GM19351 (cell line): ENCODE measurements at regions not wholly inside any gene's neighbourhood (a gene's known extent, or its start where the extent isn't known, plus 50 kb on each side); places are given as distances from the start of the nearest gene placed in this dataset.
A peak's percentile ranks its signal among the peaks of the same experiment; 100 is the strongest.

Source experiments
- ATAC-seq: cut with Tn5 transposase; IDR thresholded peaks from one replicate; pipeline ENCODE4 v1.9.1; 2021; ENCODE audit warnings: mild to moderate bottlenecking, moderate library complexity; ENCODE audit not compliant: unreplicated experiment

DNA sequence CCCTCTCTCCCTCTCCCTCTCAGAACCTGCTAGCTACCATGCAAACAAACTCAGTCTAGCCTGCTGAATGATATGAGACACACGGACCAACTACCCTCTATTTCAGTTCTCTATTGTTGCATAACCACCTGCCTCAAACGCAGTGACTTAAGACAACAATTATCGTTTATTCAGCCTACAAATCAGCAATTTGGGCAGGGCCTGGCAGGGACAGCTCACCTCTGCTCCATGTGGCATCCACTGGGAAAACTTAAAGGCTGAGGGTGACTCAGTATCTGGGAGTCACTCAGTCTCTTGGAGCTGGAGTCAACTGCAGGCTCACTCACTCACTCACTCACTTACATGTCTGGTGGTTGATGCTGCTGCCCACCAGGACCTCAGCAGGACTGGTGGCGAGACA lies 121.3 kb downstream of the SEC16B start:
- no peak for ATAC-seq

DNA sequence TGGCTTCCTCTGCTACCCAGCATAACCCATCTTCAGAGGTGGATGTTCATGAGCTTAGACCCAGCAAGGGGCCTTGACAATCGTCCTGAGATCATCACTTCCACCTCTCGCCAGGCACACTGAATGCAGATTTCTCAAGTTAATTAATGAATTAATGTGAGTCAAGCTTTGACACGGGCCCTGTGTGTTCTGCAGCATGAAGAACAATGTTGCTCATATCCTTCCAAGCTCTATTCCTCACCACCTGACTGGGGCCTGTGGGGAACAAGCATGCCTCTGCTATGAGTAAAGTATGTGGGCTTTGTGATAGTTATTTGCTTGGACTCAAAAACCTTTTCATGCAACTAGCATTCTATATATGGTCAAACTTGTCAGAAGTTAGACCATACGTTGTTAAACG lies 122.0 kb downstream of the SEC16B start:
- no peak for ATAC-seq

DNA sequence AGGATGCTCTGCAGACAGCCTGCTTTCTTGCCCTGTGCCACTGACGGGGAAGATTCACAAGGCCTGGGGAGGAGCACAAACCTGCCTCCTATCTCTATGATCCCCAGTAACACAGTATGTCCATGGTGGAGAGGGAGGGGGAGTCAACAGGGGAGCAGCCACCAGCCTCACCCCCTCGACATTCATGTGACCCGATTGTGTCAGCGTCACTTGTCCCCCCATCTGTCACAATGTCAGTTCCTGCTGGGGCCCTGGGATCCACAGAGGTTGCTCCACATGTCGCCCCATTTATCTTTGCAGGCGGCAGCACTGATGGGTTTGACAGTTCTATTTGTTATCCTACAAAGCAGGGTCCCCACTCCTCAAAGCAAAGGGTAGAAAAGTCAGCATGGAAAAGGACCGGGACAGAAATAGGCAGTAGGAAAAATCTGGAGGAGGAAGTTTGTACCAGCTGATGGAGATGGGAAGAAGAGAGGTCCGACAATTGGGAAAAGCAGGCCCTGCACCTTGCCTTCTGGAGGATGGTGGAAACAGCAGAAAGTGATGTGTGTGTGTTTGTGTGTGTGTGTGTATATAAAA lies 130.9 kb downstream of the SEC16B start:
- no peak for ATAC-seq

DNA sequence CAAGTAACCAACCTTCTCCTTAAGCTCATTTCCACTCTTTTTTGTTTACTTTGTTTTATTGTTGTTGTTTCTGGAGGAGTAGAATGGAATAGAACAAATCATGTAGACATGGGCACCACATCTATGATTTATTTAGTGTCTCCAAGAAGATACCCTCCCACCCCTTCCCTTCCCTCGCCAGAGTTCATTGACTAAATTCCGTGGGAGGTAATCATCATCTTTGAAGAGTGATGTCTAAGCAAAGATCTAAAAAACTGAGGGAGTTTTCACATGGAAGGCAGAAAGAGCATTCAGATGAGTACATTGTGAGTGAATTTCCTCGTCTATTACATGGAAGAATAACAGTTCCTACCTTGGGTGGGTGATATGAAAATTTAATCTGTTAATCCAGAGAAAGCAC lies 136.2 kb downstream of the SEC16B start:
- ATAC-seq, result no peak

DNA sequence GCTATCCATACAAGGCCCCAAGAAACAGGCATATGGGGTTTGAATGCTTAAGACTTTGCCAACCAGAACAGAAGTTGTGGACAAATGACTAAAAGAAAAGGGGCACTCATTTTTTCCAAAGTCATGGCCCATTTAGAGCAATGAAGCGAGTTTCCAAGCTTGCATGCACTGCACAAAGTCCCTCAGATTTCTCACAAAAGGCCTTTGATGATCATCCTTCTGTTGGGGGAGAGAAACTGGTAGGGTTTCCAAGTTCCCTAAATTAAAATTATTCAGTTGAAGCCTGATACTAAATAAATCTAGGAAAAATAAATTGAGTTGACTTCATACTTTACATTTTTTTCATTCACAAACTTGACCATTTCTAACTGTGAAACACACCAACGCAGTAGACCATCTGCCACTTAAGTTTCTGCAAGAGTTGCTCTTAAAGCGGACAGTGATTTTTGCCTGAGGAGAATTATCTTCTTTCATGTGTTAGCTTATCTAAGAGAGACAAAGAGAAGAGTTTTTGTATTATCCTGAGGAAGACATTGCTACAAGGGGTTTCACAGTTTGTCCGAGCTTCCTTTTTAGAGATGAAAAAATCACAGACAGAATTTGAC lies 139.2 kb downstream of the SEC16B start:
- no peak for ATAC-seq

DNA sequence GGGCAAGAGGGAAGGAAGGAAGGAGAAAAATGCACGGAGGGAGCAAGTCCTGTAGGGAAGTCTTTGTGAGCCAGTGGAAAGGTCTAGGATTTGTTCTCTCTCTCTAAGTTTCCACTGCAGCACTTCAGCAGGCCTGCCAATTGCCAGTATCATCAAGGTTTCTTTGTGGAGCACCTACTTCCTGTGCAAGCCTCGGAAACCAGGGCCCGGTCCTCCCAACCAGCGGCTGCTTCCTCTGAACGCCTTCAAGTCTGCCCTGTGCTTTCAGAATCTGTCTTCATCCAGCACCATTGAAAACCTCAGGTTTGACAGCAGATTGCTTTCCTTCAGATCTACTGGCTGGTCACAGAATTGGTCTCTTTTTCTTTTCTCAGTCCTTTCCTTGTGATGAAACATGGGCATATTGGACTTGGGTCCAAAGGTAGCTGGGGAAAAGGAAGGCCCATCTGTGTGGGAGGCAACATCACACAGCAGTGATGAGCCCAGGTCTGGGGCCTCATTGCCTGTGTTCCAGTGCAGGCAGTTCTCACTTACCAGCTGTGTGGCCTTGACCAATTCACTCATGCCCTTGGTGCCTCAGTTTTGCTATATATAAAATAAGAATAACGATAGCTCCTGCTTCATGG lies 144.5 kb downstream of the SEC16B start:
- ATAC-seq, result peak; percentile 53

DNA sequence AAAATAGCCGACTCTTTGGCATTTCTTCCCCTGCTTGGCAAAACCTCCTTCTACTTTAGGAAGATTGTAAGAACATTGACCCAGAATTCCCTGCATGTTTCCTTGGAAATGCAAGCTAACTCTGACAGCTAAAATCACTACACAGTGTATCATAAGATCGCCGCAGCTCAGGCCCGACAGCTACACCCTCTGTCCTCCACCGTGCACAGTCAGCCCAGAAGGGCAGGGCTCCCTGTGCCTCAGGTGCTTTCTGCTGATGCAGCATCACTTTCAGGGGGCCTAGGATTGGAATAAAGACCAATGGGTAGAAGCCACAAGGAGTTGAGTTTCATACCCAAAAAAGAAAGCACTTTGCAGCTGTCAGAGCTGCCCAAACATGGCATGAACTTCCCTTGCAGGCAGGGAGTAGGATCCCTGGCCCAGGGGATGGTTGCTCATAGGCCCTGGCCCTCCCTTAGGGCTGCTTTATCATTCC lies 145.3 kb downstream of the SEC16B start:
- no peak for ATAC-seq

DNA sequence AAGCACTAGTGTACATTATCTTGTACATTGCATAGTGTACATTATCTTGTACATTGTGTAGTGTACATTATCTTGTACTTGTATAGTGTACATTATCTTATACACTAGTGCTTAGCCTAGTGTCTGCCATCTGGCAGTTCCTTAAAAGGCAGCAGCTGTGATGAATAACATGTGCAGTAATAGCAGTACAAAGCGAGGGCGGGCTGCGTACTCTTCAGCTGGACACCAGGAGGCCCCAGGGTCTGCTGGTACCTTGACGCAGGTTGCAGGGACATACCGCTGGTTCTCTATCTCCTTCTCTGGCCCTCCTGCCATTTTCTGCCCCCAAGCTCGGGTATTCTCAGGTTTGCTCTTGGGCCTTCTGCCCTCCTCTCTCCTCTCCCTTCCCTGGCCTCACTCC lies 149.6 kb downstream of the SEC16B start:
- ATAC-seq, result no peak

DNA sequence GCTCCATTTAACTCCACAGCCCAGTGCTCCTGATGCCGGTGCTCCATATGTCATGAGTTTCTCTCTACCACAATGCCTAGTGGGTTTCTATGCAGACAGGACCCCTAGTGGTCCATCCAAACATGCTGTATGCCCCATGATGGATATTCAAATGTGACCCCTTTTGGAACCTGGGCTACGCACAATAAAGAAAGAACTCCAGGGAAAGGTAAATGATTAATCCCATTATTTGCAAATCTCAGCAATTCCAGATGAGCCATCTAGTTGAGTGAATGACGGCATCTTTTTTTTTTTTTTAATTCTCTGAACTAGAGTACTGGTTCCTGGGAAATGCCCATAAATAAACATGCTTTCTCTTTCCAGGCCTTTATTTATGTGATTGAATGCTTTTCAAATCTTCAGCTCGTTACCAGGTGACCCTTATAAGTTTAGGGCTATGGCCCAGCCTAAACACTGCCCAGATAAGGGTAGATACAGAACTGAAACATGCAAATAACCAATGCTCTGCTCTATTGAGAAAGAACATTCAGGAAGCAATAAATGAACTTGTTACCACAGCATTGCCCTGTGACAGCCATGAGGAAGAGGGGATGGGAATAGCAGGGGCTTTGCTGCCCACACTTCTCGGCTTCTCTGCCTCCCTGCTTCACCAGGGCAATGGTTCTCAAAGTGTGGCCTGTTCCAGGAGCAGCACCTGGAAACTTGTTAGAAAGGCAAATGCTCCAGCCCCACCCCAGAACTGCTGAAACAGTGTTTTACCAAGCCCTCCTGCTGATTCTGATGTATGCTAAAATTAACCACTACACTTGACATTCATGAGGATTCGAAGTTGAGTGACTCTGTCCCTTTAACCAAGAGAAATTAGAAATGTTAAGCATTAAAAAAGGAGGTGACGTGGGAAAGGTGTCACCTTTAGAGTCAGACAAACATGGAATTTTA lies 151.7 kb downstream of the SEC16B start:
- peak; percentile 95 for ATAC-seq

DNA sequence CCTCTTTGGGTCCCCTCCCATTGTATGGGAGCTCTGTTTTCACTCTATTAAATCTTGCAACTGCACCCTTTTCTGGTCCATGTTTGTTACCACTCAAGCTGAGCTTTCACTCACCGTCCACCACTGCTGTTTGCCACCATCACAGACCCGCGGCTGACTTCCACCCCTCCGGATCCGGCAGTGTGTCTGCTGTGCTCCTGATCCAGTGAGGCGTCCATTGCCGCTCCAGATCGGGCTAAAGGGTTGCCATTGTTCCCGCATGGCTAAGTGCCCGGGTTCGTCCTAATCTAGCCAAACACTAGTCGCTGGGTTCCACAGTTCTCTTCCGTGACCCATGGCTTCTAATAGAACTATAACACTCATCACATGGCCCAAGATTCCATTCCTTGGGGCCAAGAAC lies 157.2 kb downstream of the SEC16B start:
- ATAC-seq, result no peak

DNA sequence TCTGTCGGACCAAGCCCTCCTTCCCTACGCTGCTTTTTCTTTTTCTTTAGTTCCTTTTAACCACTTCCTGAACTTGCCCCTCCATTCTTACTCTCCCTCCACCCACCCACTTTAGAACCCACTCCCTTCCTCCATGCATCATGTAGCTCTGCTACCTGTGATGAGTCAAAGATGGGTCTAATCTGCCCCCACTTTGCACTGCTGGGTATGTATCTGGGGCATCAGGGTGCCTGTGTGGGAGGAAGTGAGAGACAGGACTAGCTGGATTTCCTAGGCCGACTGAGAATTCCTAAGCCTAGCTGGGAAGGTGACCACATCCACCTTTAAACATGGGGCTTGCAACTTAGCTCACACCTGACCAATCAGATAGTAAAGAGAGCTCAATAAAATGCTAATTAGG lies 157.7 kb downstream of the SEC16B start:
- ATAC-seq, result no peak

DNA sequence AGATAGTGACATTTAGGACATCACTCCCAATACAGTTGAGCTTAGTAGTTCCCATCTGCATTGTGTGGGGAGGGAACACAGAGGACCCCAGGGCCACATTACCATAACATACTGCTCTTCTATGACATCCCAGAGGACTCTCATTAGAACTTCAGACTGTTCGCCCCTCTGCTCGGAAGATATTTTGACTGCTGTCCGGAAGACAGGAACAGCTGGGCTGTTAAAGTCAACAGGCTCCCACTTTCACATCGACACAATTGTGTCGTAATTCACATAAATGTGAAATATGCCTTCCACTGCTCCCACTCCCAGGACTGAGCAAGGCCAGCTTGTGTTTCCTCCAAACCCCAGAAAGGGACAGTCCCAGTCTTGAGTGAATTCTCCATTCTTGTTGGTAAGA lies 158.4 kb downstream of the SEC16B start:
- ATAC-seq, result no peak

DNA sequence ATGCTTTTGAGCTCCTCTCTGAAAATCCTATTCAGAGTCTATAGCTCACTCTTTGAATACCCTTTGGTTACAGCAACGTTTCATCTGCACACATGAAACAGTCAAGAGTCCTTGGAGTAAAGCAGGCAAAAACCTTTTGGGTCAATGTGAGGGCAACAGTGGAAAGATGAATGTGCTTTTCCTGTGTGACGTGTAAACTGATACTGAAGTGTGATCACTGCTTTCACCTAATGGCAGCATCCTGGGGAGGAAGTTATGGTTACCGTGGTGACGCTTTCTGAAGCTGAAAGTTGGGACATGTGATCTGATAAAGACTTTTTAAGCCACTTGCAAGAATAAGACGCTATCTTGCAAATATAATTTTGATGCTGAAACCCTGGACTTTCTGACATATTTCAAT lies 160.0 kb downstream of the SEC16B start:
- peak; percentile 93 for ATAC-seq

DNA sequence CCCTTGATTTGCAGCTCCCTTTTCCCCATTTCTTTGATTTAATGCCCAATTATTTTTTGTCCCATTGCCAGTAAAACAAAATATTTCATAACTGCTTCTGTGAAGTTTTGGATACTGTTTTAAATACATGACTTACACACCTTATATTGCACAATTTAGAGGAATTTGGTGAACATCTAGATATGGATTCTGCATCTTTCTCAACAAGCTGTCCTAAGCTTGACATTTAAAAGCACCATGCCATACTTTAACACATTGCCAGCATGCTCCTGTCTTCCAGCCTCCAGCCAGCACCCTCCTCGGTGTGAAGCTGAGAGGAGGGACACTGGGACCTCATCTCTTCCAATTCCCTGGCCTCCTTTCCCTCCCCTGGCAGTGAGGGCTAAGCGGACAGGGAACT lies 167.6 kb downstream of the SEC16B start:
- ATAC-seq, result no peak

DNA sequence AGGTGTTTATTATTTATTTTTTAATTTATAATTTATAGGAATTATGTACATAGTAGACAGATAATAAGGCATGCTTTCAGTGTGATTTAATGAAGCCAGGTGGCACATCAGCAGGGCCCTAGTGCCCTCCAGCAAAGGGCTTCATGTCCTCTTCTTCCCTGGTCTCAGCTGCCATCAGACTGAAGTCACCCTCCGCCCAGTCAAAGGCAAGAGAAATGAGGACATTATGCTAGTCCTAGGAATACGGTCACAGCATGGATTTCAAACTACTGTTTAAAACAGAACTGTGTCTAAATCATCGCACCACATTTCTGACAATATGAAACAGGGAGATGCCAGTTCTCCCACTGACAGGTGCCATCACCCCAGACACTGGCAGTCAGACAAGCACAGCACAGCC lies 168.1 kb downstream of the SEC16B start:
- no peak for ATAC-seq

DNA sequence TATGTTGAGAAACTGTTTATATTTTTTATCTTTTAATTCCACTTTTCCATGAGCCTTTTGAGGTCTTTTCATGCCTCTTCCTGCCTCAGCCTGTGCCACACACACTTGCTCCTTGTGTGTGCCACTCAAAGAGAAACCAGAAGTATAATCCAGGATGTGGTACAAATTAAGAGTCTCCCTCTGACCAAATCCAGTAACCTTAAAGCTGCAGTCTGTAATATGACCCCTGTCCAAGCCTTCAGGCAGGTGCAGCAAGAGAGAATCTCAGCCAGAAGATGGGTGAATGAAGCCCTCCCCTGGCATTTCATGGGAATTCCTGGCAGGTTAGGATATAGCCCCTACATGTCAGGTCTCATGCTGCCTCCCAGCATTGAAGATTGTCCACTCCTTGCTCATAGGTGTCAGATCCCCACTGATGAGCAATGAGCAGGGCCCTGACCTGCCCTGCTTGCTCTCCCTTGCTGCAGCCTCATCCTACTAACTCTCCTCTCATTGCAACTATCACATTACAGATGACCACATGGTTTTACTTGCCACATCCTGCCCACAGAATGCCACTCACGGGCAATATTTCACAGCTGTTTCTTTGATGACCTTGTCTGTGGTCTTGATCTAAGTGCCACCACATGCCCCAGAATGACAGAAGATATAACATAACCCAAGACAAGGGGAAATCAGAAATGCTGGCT lies 169.3 kb downstream of the SEC16B start:
- ATAC-seq, result peak; percentile 74

DNA sequence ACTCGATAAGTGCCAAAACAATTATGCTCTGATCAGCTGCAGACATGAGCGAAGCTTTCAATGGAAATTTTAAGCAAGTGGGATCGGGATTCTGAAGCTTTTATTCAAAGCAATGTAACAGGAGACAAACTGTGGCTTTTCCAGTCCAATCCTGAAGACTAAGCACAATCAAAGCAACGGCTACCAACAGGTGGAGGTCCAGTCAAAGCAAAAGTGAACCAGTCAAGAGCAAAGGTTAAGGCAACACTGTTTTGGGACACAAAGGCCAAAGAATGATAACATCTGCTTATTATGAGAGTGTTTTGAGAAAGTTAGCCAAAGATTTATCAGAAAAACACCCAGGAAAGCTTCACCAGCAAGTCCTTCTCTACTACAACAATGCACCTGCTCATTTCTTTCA lies 170.1 kb downstream of the SEC16B start:
- ATAC-seq, result no peak

DNA sequence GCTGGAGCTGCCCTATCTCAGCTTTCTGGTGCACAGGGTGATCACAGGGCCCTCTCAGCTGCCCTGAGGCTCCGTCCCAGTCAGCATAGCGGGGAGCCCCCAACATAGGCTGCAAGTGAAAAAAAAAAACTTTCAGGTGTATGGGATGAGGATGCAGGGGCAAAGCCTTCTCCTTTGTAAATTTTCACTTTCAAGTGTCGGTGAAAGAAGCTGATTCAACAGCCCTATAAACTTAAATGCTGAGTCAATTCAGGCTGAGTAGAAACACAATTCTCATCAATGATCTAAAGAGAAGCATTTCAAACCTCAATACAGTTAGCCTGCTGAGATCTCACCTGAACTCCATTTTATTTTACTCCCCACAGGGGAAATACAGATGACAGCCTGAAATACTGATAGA lies 171.2 kb downstream of the SEC16B start:
- no peak for ATAC-seq

DNA sequence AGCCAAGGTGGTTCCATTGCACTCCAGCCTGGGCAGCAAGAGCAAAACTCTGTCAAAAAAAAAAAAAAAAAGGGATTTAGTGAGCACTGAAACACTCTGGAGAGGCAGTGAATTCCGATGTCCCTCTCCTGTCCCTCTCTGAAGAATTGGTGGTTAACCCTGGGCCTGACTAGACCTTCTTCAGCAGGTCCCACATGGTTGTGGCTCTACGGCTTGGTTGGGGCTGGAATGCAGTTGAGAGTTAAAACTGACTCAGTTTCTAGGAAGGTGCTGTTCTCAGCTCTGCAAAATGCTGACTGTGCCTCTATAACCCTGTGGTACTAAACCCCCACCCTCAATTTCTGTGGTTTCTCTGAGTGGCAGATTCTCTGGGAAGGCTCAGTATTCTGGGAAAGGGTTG lies 173.3 kb downstream of the SEC16B start:
- ATAC-seq, result no peak

DNA sequence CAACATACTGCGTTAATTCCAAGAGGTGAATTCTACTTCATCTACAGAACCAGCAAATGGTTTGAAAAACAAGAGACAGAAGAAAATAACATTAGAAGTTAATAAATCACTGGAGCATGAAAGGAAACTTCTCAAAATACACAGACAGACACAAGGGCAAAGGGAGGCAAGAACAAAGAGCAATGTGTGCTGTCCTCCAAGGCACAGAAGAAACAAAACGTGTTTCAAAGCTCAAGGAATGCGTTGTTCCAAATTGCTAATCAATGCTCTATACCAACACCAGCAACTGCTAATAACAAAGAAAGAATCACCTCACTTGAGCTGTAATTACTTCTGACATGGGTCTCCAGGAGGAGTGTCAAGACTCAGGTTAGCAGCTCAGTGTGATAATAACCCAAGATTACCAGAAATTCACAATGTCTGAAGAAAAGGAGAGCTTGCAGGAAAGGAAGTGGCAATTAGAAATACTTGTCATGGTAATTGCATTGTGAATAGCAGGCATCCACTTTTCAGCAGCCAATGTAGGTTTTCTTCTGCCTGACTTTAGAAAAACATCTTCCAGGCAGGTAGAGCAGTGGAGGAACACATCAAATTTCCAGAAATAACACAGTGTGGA lies 175.4 kb downstream of the SEC16B start:
- no peak for ATAC-seq

DNA sequence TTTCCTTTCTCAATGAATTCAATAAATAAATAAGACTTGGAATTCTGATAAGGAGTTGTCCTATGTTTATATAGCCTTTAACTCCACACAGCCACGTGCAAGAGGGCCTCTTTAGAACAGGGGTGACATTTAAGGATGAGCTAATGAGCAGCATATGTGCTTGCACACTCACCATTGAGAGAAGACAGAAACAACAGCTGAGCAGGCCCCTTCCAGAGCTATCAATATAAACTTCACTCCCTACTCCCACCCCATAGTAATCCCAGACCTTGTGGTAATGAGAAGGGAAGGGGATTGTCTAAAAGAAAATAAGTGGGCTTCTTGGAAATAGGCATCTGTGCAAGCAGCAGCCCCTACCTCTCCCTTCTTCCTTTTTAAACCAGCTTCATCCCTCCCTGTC lies 176.0 kb downstream of the SEC16B start:
- ATAC-seq, result no peak
